ENCODE measurements at regions not wholly inside any gene's neighbourhood (a gene's known extent, or its start where the extent isn't known, plus 50 kb on each side); places are given as distances from the start of the nearest gene placed in this dataset.

Small RNAs in the stretch of these regions (small RNA-seq; reads per million reads assigned to genes)
- gene RF00019 (0 reads per million in 2 donors), gene RNU1-119P (0 reads per million in 2 donors)

All from prostate gland (tissue), 2 donors.